ENCODE measurements at regions not wholly inside any gene's neighbourhood (a gene's known extent, or its start where the extent isn't known, plus 50 kb on each side); places are given as distances from the start of the nearest gene placed in this dataset.

GRCh38 chr3:162263596-162263995 lies 767.0 kb downstream of the OTOL1 start:
- TF ChIP-seq USF1 (IDR thresholded peaks at IDR 0.05) (no peak), MAX (IDR thresholded peaks at IDR 0.05) (no peak), CREB1 (IDR thresholded peaks at IDR 0.05; ENCODE audit: low read depth) (no peak), TAF1 (IDR thresholded peaks at IDR 0.05; ENCODE audit: low read depth) (no peak)

- TF ChIP-seq REST (IDR thresholded peaks at IDR 0.05; ENCODE audit: low read depth) = no peak
Observed at GRCh38 chr3:162269636-162270458, 773.2 kb downstream of the OTOL1 start.

- no peak for TF ChIP-seq EGR1 (IDR thresholded peaks at IDR 0.05)
- TF ChIP-seq CEBPB (IDR thresholded peaks at IDR 0.05) = no peak
- no peak for TF ChIP-seq RAD21 (IDR thresholded peaks at IDR 0.05; ENCODE audit: low read depth)
- no peak for TF ChIP-seq USF1 (IDR thresholded peaks at IDR 0.05)
- TF ChIP-seq CREB1 (IDR thresholded peaks at IDR 0.05; ENCODE audit: low read depth) = no peak
- TF ChIP-seq FOXM1 (IDR thresholded peaks at IDR 0.05; ENCODE audit: borderline replicate concordance, low read depth) = no peak
- no peak for TF ChIP-seq EP300 (IDR thresholded peaks at IDR 0.05; ENCODE audit: borderline replicate concordance)
- TF ChIP-seq REST (IDR thresholded peaks at IDR 0.05; ENCODE audit: low read depth) = no peak
- TF ChIP-seq TEAD4 (IDR thresholded peaks at IDR 0.05) = no peak
- TF ChIP-seq NFIC (IDR thresholded peaks at IDR 0.05) = no peak
- TF ChIP-seq YY1 (IDR thresholded peaks at IDR 0.05; ENCODE audit: low read depth) = no peak
- TF ChIP-seq ZBTB7A (IDR thresholded peaks at IDR 0.05; ENCODE audit: low read depth) = no peak
- TF ChIP-seq MAX (IDR thresholded peaks at IDR 0.05) = no peak
- TF ChIP-seq TCF12 (IDR thresholded peaks at IDR 0.05; ENCODE audit: low read depth) = no peak
- TF ChIP-seq TAF1 (IDR thresholded peaks at IDR 0.05; ENCODE audit: low read depth) = no peak
Observed at GRCh38 chr3:162274070-162274469, 777.5 kb downstream of the OTOL1 start.

- TF ChIP-seq FOXM1 (IDR thresholded peaks at IDR 0.05; ENCODE audit: borderline replicate concordance, low read depth) (no peak), TEAD4 (IDR thresholded peaks at IDR 0.05) (no peak), EP300 (IDR thresholded peaks at IDR 0.05; ENCODE audit: borderline replicate concordance) (no peak), TCF12 (IDR thresholded peaks at IDR 0.05; ENCODE audit: low read depth) (no peak)
Observed at GRCh38 chr3:162278834-162279233, 782.2 kb downstream of the OTOL1 start.

GRCh38 chr3:162285259-162285658 lies 788.7 kb downstream of the OTOL1 start:
- no peak for TF ChIP-seq FOXM1 (IDR thresholded peaks at IDR 0.05; ENCODE audit: borderline replicate concordance, low read depth)

GRCh38 chr3:162287600-162287999 lies 791.0 kb downstream of the OTOL1 start:
- no peak for TF ChIP-seq MAX (IDR thresholded peaks at IDR 0.05)
- TF ChIP-seq TCF12 (IDR thresholded peaks at IDR 0.05; ENCODE audit: low read depth) = no peak

GRCh38 chr3:162292409-162292808 lies 795.8 kb downstream of the OTOL1 start:
- TF ChIP-seq TEAD4 (IDR thresholded peaks at IDR 0.05) = no peak
- TF ChIP-seq NFIC (IDR thresholded peaks at IDR 0.05) = no peak
- no peak for TF ChIP-seq EGR1 (IDR thresholded peaks at IDR 0.05)
- no peak for TF ChIP-seq CREB1 (IDR thresholded peaks at IDR 0.05; ENCODE audit: low read depth)
- no peak for TF ChIP-seq YY1 (IDR thresholded peaks at IDR 0.05; ENCODE audit: low read depth)
- no peak for TF ChIP-seq TCF12 (IDR thresholded peaks at IDR 0.05; ENCODE audit: low read depth)
- TF ChIP-seq USF1 (IDR thresholded peaks at IDR 0.05) = no peak
- no peak for TF ChIP-seq REST (IDR thresholded peaks at IDR 0.05; ENCODE audit: low read depth)
- no peak for TF ChIP-seq MAX (IDR thresholded peaks at IDR 0.05)
- TF ChIP-seq ZBTB7A (IDR thresholded peaks at IDR 0.05; ENCODE audit: low read depth) = no peak
- no peak for TF ChIP-seq EP300 (IDR thresholded peaks at IDR 0.05; ENCODE audit: borderline replicate concordance)
- no peak for TF ChIP-seq FOXM1 (IDR thresholded peaks at IDR 0.05; ENCODE audit: borderline replicate concordance, low read depth)
- no peak for TF ChIP-seq RAD21 (IDR thresholded peaks at IDR 0.05; ENCODE audit: low read depth)
- no peak for TF ChIP-seq TAF1 (IDR thresholded peaks at IDR 0.05; ENCODE audit: low read depth)
- TF ChIP-seq CEBPB (IDR thresholded peaks at IDR 0.05) = no peak
